Right lobe of liver (tissue), 6 donors: ENCODE measurements at regions not wholly inside any gene's neighbourhood (a gene's known extent, or its start where the extent isn't known, plus 50 kb on each side); places are given as distances from the start of the nearest gene placed in this dataset.
A peak's percentile ranks its signal among the peaks of the same experiment; 100 is the strongest.

ENCODE experiments used
- ATAC-seq, 4 donors: fragments of 200-7000 bp; cut with Tn5 transposase; one replicate each; pipeline ENCODE4 v1.9.1; 2020; ENCODE audit warnings: mild to moderate bottlenecking in 4 of 4, moderate library complexity in 4 of 4
- DNase-seq, 3 donors: peaks; one replicate each; pipeline ENCODE4 v3.0.0-alpha.2; 2020
- H3K27ac ChIP-seq, 3 donors: fragments of 200-600 bp; one replicate each; pipeline ENCODE4 v1.8.0; 2022
- H3K27me3 ChIP-seq, 2 donors: fragments of 200-600 bp; one replicate each; pipeline ENCODE4 v1.8.0; 2022
- H3K36me3 ChIP-seq, 4 donors: fragments of 200-600 bp; sonication (generic) in 1 of 4; one replicate each; pipeline versions ENCODE4 v1.5.1 to v1.8.0; 2017 to 2022; ENCODE audit warnings: control low read depth in 1 of 4
- H3K4me1 ChIP-seq, 4 donors: fragments of 200-600 bp; sonication (generic) in 1 of 4; one replicate each; pipeline versions ENCODE4 v1.5.1 to v1.8.0; 2017 to 2022; ENCODE audit warnings: control low read depth in 1 of 4
- H3K4me3 ChIP-seq, 3 donors: fragments of 200-600 bp; one replicate each; pipeline ENCODE4 v1.8.0; 2022
- H3K9me3 ChIP-seq, 4 donors: fragments of 200-600 bp; sonication (generic) in 1 of 4; one replicate each; pipeline versions ENCODE4 v1.5.1 to v1.8.0; 2017 to 2022; ENCODE audit warnings: control low read depth in 1 of 4
- CTCF ChIP-seq, 4 donors: fragments of 200-600 bp in 3 of 4; fragments of 450-650 bp in 1 of 4; IDR thresholded peaks; one replicate each; pipeline versions ENCODE4 v1.5.1 to v1.8.0; 2016 to 2022; ENCODE audit warnings: antibody characterized with exemption in 4 of 4, mild to moderate bottlenecking in 2 of 4
- POLR2A ChIP-seq: fragments of 450-650 bp; IDR thresholded peaks from one replicate; pipeline ENCODE4 v1.6.1; 2017; ENCODE audit warnings: antibody characterized with exemption, mild to moderate bottlenecking
- WGBS: methylation state at CpG from one replicate; pipeline ENCODE4 v1.1.6; 2018; ENCODE audit warnings: low coverage, low lambda C conversion rate; ENCODE audit not compliant: insufficient coverage; ENCODE audit errors: missing lambda C conversion rate; 5-methylcytosine and 5-hydroxymethylcytosine counted together
- intact Hi-C, 2 donors: fragments of 100-400 bp; cut with DNase I; formaldehyde crosslinking; loops; one replicate each; pipeline versions ENCODE4 v1.11.2 to v1.14.1; 2022
- donor health status: DM: no; HTN: yes; CAD: no.
- donor health status: DM: no; HTN: no; CAD: no.
- donor health status: DM: no; HTN: no; CAD: no.
- donor health status: DM: no; HTN: yes; CAD: no.
- donor health status: DM: no; HTN: yes; CAD: no.

GRCh38 chr6:6972456-6972855 is 135.3 kb upstream of the RREB1 start:
- ATAC-seq: peak in 1 of 4 donors; percentile 21
- DNase-seq: no peak

GRCh38 chr6:6973721-6974120 is 134.0 kb upstream of the RREB1 start:
- intact Hi-C loops: no loop called here
- no peaks in the 10 kb centered on the region for H3K36me3 ChIP-seq
- ATAC-seq (no peak), DNase-seq (no peak)
- H3K4me1 ChIP-seq: peaks cover 0 to 38% (median 15%) of the 10 kb centered on the region in 4 donors
- H3K27me3 ChIP-seq: no peaks in the 10 kb centered on the region
- no peak overlapping the region for H3K27ac ChIP-seq
- 66% methylated on average over 2 of the region's 6 CpGs for WGBS
- no peak overlapping the region for H3K4me3 ChIP-seq
- no peak for TF ChIP-seq POLR2A
- no peak for TF ChIP-seq CTCF (IDR thresholded peaks at IDR 0.05)
- no peaks in the 10 kb centered on the region for H3K9me3 ChIP-seq

More at GRCh38 chr6:6972456-6972855, 135.3 kb upstream of the RREB1 start:
- Histone ChIP-seq H3K9me3 (no peaks in the 10 kb centered on the region), H3K4me1 (peaks cover 0 to 38% (median 15%) of the 10 kb centered on the region in 4 donors), H3K36me3 (no peaks in the 10 kb centered on the region), H3K27ac (peak overlapping the region in 1 of 3 donors; percentile 81), H3K4me3 (no peak overlapping the region), H3K27me3 (no peaks in the 10 kb centered on the region)
- TF ChIP-seq CTCF (IDR thresholded peaks at IDR 0.05) (no peak), POLR2A (no peak)
- intact Hi-C loops: no loop called here
- WGBS: 67% methylated on average over 1 of the region's 2 CpGs

- H3K27me3 ChIP-seq: no peaks in the 10 kb centered on the region
- WGBS: 45% methylated on average over 6 of the region's 6 CpGs
- H3K36me3 ChIP-seq: no peaks in the 10 kb centered on the region
- H3K9me3 ChIP-seq: no peaks in the 10 kb centered on the region
- ATAC-seq (peak; percentile 69 to 83 (median 70)), DNase-seq (no peak)
- no peak for TF ChIP-seq POLR2A
- no peak for TF ChIP-seq CTCF (IDR thresholded peaks at IDR 0.05)
- intact Hi-C loops: no loop called here
- peak overlapping the region; percentile 46 to 88 (median 48) for H3K27ac ChIP-seq
- H3K4me3 ChIP-seq: no peak overlapping the region
- H3K4me1 ChIP-seq: peaks cover 0 to 38% (median 15%) of the 10 kb centered on the region in 4 donors
Observed at GRCh38 chr6:6975459-6976111, 132.2 kb upstream of the RREB1 start.

GRCh38 chr6:6976193-6976592 is 131.6 kb upstream of the RREB1 start:
- Histone ChIP-seq H3K27ac (peak overlapping the region in 2 of 3 donors; percentile 46 to 88), H3K27me3 (no peaks in the 10 kb centered on the region), H3K4me1 (peaks cover 0 to 33% (median 14%) of the 10 kb centered on the region in 4 donors), H3K36me3 (no peaks in the 10 kb centered on the region), H3K4me3 (no peak overlapping the region), H3K9me3 (no peaks in the 10 kb centered on the region)
- DNase-seq (no peak), ATAC-seq (no peak)
- intact Hi-C loops: no loop called here
- TF ChIP-seq POLR2A (no peak), CTCF (IDR thresholded peaks at IDR 0.05) (no peak)
- 75% methylated on average over 1 of the region's 4 CpGs for WGBS
